Loucy (cell line): ENCODE measurements at regions not wholly inside any gene's neighbourhood (a gene's known extent, or its start where the extent isn't known, plus 50 kb on each side); places are given as distances from the start of the nearest gene placed in this dataset.

Experiments used
- H2AFZ ChIP-seq: fragments of 200-600 bp; sonication (generic); 2 replicates; pipeline ENCODE4 v1.6.0; 2016; ENCODE audit warnings: antibody characterized with exemption, mild to moderate bottlenecking, low read length, moderate library complexity
- H3F3A ChIP-seq: fragments of 200-600 bp; 2 replicates; pipeline ENCODE4 v1.6.0; 2016; ENCODE audit warnings: antibody characterized with exemption, low read depth, mild to moderate bottlenecking
- H3K27me3 ChIP-seq: fragments of 200-600 bp; sonication (generic); 2 replicates; pipeline ENCODE4 v1.6.1; 2014; ENCODE audit warnings: low read length, mild to moderate bottlenecking; ENCODE audit not compliant: insufficient read depth, poor library complexity, severe bottlenecking
- H3K36me3 ChIP-seq: fragments of 200-600 bp; sonication (generic); 2 replicates; pipeline ENCODE4 v1.6.1; 2016; ENCODE audit warnings: low read length; ENCODE audit not compliant: insufficient read depth
- H3K4me1 ChIP-seq: fragments of 200-600 bp; sonication (generic); 2 replicates; pipeline ENCODE4 v1.5.1; 2014; ENCODE audit warnings: low read length, mild to moderate bottlenecking; ENCODE audit not compliant: insufficient read depth, poor library complexity, severe bottlenecking
- H3K4me2 ChIP-seq: fragments of 200-600 bp; sonication (generic); 2 replicates; pipeline ENCODE4 v1.6.0; 2014; ENCODE audit warnings: antibody characterized with exemption, low read length, low read depth, mild to moderate bottlenecking; ENCODE audit not compliant: poor library complexity, severe bottlenecking
- H3K4me3 ChIP-seq: fragments of 200-600 bp; sonication (generic); 2 replicates; pipeline ENCODE4 v1.5.1; 2014; ENCODE audit warnings: low read length, mild to moderate bottlenecking, mixed read lengths; ENCODE audit not compliant: poor library complexity, severe bottlenecking
- H3K79me2 ChIP-seq: fragments of 200-600 bp; sonication (generic); 2 replicates; pipeline ENCODE4 v1.6.1; 2014; ENCODE audit warnings: low read length; ENCODE audit not compliant: insufficient read depth
- H3K9ac ChIP-seq: fragments of 200-600 bp; sonication (generic); 2 replicates; pipeline ENCODE4 v1.6.0; 2014; ENCODE audit warnings: mild to moderate bottlenecking, low read depth, low read length, moderate library complexity; ENCODE audit not compliant: poor library complexity, severe bottlenecking
- H3K9me2 ChIP-seq: fragments of 200-600 bp; sonication (generic); replicated peaks from 2 replicates; pipeline ENCODE4 v1.6.1; 2016; ENCODE audit warnings: low read depth, low read length, mixed read lengths
- H3K9me3 ChIP-seq: fragments of 200-600 bp; sonication (generic); 2 replicates; pipeline ENCODE4 v1.6.1; 2014; ENCODE audit warnings: mild to moderate bottlenecking, antibody characterized with exemption, low read length, low read depth; ENCODE audit not compliant: insufficient read depth
- H4K20me1 ChIP-seq: fragments of 200-600 bp; sonication (generic); 2 replicates; pipeline ENCODE4 v1.6.0; 2014; ENCODE audit warnings: antibody characterized with exemption, low read length, mild to moderate bottlenecking; ENCODE audit not compliant: insufficient read depth, poor library complexity, severe bottlenecking
- EZH2phosphoT487 ChIP-seq: fragments of 200-600 bp; IDR thresholded peaks from 2 replicates; pipeline ENCODE4 v1.6.1; 2018; ENCODE audit warnings: antibody characterized with exemption, mild to moderate bottlenecking, moderate library complexity, borderline replicate concordance
- TF ChIP-seq, protein P1 (sequence below): fragments of 200-600 bp; sonication (generic); conservative IDR thresholded peaks from 2 replicates; pipeline ENCODE4 v1.5.1; 2014; ENCODE audit warnings: mild to moderate bottlenecking, antibody characterized with exemption, low read length

DNA sequence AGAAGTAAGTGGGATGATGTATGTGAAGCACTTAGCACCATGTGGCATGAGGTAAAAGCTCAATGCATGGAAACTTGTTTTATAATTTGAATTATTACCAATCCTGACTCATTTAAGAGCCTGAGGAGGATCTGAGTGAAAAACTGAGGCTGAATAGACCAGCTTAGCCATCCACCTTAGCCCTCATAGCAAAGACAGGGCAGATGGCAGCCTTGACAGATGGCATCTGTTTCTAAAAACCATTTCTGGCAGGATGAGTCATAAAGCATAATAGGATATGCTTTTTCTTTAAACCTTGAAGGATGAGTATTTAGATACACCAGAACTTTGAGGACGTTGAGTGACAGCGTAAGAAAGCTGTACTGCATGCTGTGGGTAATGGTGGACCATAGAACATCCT lies 61.0 kb upstream of the NAV2 start:
- Histone ChIP-seq H3K4me3 (no peak overlapping the region), H3K9ac (no peak overlapping the region), H3K79me2 (no peaks in the 10 kb centered on the region), H3K9me2 (no peaks in the 10 kb centered on the region), H3K9me3 (no peaks in the 10 kb centered on the region), H3K36me3 (no peaks in the 10 kb centered on the region), H3F3A (no peaks in the 10 kb centered on the region), H3K4me1 (peaks cover 2% of the 10 kb centered on the region), H2AFZ (no peak overlapping the region), H3K4me2 (no peak overlapping the region), H4K20me1 (no peaks in the 10 kb centered on the region), H3K27me3 (no peaks in the 10 kb centered on the region)
- no peak for TF ChIP-seq EZH2phosphoT487
- TF ChIP-seq, protein P1, sequence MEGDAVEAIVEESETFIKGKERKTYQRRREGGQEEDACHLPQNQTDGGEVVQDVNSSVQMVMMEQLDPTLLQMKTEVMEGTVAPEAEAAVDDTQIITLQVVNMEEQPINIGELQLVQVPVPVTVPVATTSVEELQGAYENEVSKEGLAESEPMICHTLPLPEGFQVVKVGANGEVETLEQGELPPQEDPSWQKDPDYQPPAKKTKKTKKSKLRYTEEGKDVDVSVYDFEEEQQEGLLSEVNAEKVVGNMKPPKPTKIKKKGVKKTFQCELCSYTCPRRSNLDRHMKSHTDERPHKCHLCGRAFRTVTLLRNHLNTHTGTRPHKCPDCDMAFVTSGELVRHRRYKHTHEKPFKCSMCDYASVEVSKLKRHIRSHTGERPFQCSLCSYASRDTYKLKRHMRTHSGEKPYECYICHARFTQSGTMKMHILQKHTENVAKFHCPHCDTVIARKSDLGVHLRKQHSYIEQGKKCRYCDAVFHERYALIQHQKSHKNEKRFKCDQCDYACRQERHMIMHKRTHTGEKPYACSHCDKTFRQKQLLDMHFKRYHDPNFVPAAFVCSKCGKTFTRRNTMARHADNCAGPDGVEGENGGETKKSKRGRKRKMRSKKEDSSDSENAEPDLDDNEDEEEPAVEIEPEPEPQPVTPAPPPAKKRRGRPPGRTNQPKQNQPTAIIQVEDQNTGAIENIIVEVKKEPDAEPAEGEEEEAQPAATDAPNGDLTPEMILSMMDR: no peak

DNA sequence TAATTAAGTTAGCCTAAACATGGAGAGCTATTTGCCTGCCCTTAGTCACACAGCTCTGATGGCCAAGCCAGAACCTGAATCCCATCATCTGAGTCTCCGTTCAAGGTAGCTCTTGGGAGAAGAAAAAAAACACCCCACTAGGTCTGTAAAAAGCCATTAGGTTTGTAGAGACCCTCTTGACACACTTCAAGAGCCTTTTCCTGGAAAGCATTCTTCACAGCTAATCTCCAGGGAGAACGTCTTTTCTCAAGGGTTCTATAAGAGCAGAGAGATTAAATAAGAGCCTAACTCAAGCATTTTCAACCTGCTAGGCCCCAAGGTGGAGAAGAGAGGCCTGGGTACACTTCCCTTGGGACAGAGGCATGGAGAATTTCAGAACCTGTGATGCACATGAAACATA lies 61.6 kb upstream of the NAV2 start:
- no peaks in the 10 kb centered on the region for H3K79me2 ChIP-seq
- H4K20me1 ChIP-seq: no peaks in the 10 kb centered on the region
- H3K4me3 ChIP-seq: no peak overlapping the region
- no peaks in the 10 kb centered on the region for H3K9me2 ChIP-seq
- H3K36me3 ChIP-seq: no peaks in the 10 kb centered on the region
- no peak overlapping the region for H3K4me2 ChIP-seq
- H3K9me3 ChIP-seq: no peaks in the 10 kb centered on the region
- H3F3A ChIP-seq: no peaks in the 10 kb centered on the region
- no peaks in the 10 kb centered on the region for H3K27me3 ChIP-seq
- no peak overlapping the region for H2AFZ ChIP-seq
- peaks cover 5% of the 10 kb centered on the region for H3K4me1 ChIP-seq
- H3K9ac ChIP-seq: no peak overlapping the region
- TF ChIP-seq, protein P1: no peak
- no peak for TF ChIP-seq EZH2phosphoT487

DNA sequence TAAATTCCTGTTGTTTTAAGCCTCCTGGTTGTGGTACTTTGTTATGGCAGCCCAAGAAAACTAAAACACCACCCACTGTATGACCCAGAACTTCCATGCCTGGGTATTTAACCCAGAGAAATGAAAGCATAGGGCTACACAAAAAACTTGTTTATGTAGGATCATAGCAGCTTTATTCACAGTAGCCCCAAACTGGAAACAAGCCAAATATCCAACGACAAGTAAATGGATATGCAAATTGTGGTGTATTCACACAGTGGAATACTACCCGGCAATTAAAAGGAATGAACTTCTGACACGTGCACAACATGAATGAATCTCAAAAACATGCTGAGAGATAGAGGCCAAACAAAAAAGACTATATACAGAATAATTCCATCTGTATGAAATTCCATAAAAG lies 62.2 kb upstream of the NAV2 start:
- peaks cover 6% of the 10 kb centered on the region for H3K4me1 ChIP-seq
- H2AFZ ChIP-seq: no peak overlapping the region

More for the DNA sequence above, 62.2 kb upstream of the NAV2 start:
- no peaks in the 10 kb centered on the region for H4K20me1 ChIP-seq
- H3K36me3 ChIP-seq: no peaks in the 10 kb centered on the region
- no peaks in the 10 kb centered on the region for H3K9me3 ChIP-seq
- no peak for TF ChIP-seq EZH2phosphoT487
- TF ChIP-seq, protein P1: no peak
- no peaks in the 10 kb centered on the region for H3K9me2 ChIP-seq
- H3K9ac ChIP-seq: no peak overlapping the region
- no peaks in the 10 kb centered on the region for H3K79me2 ChIP-seq
- no peaks in the 10 kb centered on the region for H3K27me3 ChIP-seq
- H3K4me2 ChIP-seq: no peak overlapping the region
- no peak overlapping the region for H3K4me3 ChIP-seq
- no peaks in the 10 kb centered on the region for H3F3A ChIP-seq
